Stomach (tissue), 8 donors: ENCODE measurements at regions not wholly inside any gene's neighbourhood (a gene's known extent, or its start where the extent isn't known, plus 50 kb on each side); places are given as distances from the start of the nearest gene placed in this dataset.

Source experiments
- DNase-seq, 2 donors: peaks; one replicate each; pipeline versions ENCODE4 v3.0.0 to v3.0.0-alpha.2; 2013 to 2019
- H3K27ac ChIP-seq, 5 donors: fragments of 200-600 bp in 4 of 5; sonication (generic) in 4 of 5; one replicate each; pipeline ENCODE4 v1.5.1; 2013 to 2019; ENCODE audit warnings: mild to moderate bottlenecking in 1 of 5, moderate library complexity in 1 of 5
- H3K27me3 ChIP-seq, 3 donors: fragments of 200-600 bp; sonication (generic); one replicate each; pipeline ENCODE4 v1.5.1; 2017 to 2019; ENCODE audit warnings: mixed run types in 1 of 3
- H3K36me3 ChIP-seq, 4 donors: fragments of 200-600 bp; sonication (generic); 1 replicate in 3 of 4; 2 replicates in 1 of 4; pipeline ENCODE4 v1.5.1; 2016 to 2019
- H3K4me1 ChIP-seq, 4 donors: fragments of 200-600 bp; sonication (generic); one replicate each; pipeline ENCODE4 v1.5.1; 2016 to 2019
- H3K4me3 ChIP-seq, 4 donors: fragments of 200-600 bp; sonication (generic) in 3 of 4; one replicate each; pipeline ENCODE4 v1.5.1; 2016 to 2019; ENCODE audit warnings: mild to moderate bottlenecking in 1 of 4
- H3K9me3 ChIP-seq, 4 donors: fragments of 200-600 bp; sonication (generic); one replicate each; pipeline ENCODE4 v1.5.1; 2016 to 2019
- EP300 ChIP-seq: sonication (generic); formaldehyde crosslinking; IDR thresholded peaks from one replicate; pipeline ENCODE4 v1.6.1; 2017; ENCODE audit warnings: antibody characterized with exemption
- POLR2A ChIP-seq, 4 donors: fragments of 450-650 bp; IDR thresholded peaks; one replicate each; pipeline ENCODE4 v1.6.1; 2016; ENCODE audit warnings: antibody characterized with exemption in 4 of 4, control low read depth in 2 of 4, mild to moderate bottlenecking in 1 of 4, moderate library complexity in 1 of 4
- POLR2AphosphoS5 ChIP-seq, 3 donors: sonication (generic); formaldehyde crosslinking; IDR thresholded peaks; one replicate each; pipeline ENCODE4 v1.6.1; 2016; ENCODE audit warnings: antibody characterized with exemption in 3 of 3
- WGBS, 5 donors: extraction: QIAGEN DNeasy Blood & Tissue Kit in 3 of 5; methylation state at CpG; one replicate each; pipeline versions ENCODE4 v1.1.5 to v1.1.7; 2013 to 2018; 5-methylcytosine and 5-hydroxymethylcytosine counted together
- intact Hi-C: fragments of 100-400 bp; cut with DNase I; formaldehyde crosslinking; loops from one replicate; pipeline ENCODE4 v1.15.1; 2023; ENCODE audit warnings: low total_unique reads
- TF ChIP-seq, protein P1 (sequence below), 7 experiments: fragments of 450-650 bp in 4 of 7; fragments of 200-600 bp in 3 of 7; sonication (generic) in 3 of 7; IDR thresholded peaks; one replicate each; pipeline ENCODE4 v1.5.1; 2016 to 2019; ENCODE audit warnings: antibody characterized with exemption in 7 of 7, control low read depth in 2 of 7, mild to moderate bottlenecking in 1 of 7
- donor health status: healthy with polysubstance abuse.
- donor health status: Bipolar disorder and iron deficiency.
- donor health status: healthy.

GRCh38 chr6:133644548-133644891 lies 244.4 kb upstream of the TCF21 start:
- WGBS, 5 donors, result 39 to 54% (median 47%) methylated on average over 4 of the region's 4 CpGs

GRCh38 chr6:133644892-133645619 lies 243.9 kb upstream of the TCF21 start:
- Histone ChIP-seq H3K27me3 (no peaks in the 10 kb centered on the region), H3K4me1 (peaks cover 0 to 24% (median 5%) of the 10 kb centered on the region in 4 donors), H3K4me3 (no peak overlapping the region), H3K36me3 (no peaks in the 10 kb centered on the region), H3K27ac (peak overlapping the region in 2 of 5 donors; percentile 29 to 56), H3K9me3 (no peaks in the 10 kb centered on the region)
- WGBS, 5 donors, result 24 to 40% (median 27%) methylated on average over 5 of the region's 5 CpGs
- DNase-seq, result peak in 1 of 2 donors; percentile 88
- no peak for TF ChIP-seq EP300
- TF ChIP-seq, protein P1, sequence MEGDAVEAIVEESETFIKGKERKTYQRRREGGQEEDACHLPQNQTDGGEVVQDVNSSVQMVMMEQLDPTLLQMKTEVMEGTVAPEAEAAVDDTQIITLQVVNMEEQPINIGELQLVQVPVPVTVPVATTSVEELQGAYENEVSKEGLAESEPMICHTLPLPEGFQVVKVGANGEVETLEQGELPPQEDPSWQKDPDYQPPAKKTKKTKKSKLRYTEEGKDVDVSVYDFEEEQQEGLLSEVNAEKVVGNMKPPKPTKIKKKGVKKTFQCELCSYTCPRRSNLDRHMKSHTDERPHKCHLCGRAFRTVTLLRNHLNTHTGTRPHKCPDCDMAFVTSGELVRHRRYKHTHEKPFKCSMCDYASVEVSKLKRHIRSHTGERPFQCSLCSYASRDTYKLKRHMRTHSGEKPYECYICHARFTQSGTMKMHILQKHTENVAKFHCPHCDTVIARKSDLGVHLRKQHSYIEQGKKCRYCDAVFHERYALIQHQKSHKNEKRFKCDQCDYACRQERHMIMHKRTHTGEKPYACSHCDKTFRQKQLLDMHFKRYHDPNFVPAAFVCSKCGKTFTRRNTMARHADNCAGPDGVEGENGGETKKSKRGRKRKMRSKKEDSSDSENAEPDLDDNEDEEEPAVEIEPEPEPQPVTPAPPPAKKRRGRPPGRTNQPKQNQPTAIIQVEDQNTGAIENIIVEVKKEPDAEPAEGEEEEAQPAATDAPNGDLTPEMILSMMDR (IDR thresholded peaks at IDR 0.05), result no peak
- peak in 1 of 3 donors; percentile 47 for TF ChIP-seq POLR2AphosphoS5 (IDR thresholded peaks at IDR 0.05)
- no peak for TF ChIP-seq POLR2A (IDR thresholded peaks at IDR 0.05)
- intact Hi-C loops, result no loop called here

More at GRCh38 chr6:133644548-133644891, 244.4 kb upstream of the TCF21 start:
- Histone ChIP-seq H3K9me3 (no peaks in the 10 kb centered on the region), H3K27ac (peak overlapping the region in 2 of 5 donors; percentile 7 to 29), H3K4me3 (no peak overlapping the region), H3K36me3 (no peaks in the 10 kb centered on the region), H3K27me3 (no peaks in the 10 kb centered on the region), H3K4me1 (peaks cover 0 to 24% (median 5%) of the 10 kb centered on the region in 4 donors)
- intact Hi-C loops, result no loop called here
- DNase-seq, result no peak
- TF ChIP-seq, protein P1 (IDR thresholded peaks at IDR 0.05), result no peak
- TF ChIP-seq POLR2A (IDR thresholded peaks at IDR 0.05), result no peak
- TF ChIP-seq POLR2AphosphoS5 (IDR thresholded peaks at IDR 0.05), result no peak
- TF ChIP-seq EP300, result no peak

DNA sequence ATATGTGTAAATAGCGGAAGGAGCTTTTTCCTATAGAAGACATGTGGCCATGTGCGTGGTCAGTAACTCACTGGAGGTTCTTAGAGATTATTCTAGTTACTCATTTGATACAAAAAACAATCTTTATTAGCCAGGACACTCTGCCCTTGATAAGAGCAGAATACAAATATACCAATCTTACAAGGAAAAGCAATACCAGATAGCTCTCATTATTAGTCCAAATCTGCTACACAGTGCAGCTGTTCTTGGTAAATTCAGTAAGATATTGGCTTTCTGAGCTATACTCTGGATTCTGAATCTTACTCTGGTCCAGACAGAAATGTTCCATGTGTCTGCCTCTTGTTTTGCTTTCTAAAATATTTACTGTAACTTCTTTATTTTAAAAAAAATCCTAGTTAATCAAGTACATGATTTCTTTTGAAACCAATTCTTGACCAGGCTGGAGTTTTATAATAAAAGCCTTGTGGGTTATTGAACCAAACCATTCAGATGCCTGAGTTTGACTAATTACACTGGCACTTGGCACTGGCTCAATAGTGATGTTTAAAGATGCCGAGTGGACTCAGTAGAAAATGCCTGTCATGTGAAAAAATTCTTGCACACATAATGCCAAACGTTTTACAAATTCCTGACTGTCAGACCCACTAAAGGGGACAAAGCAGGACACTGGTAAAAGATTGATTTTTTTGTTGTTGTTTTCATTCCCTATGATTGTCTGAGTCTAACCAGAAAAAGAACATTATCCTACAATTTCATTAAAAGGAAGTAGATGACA lies 242.8 kb upstream of the TCF21 start:
- Histone ChIP-seq H3K4me3 (no peak overlapping the region), H3K27ac (peak overlapping the region in 1 of 5 donors; percentile 56), H3K27me3 (no peaks in the 10 kb centered on the region), H3K4me1 (peaks cover 0 to 24% (median 5%) of the 10 kb centered on the region in 4 donors), H3K9me3 (no peaks in the 10 kb centered on the region), H3K36me3 (no peaks in the 10 kb centered on the region)
- 28 to 39% (median 32%) methylated on average over 4 of the region's 4 CpGs for WGBS, 5 donors
- peak in 1 of 2 donors; percentile 53 for DNase-seq
- intact Hi-C loops, result no loop called here
- TF ChIP-seq POLR2A (IDR thresholded peaks at IDR 0.05), result no peak
- no peak for TF ChIP-seq POLR2AphosphoS5 (IDR thresholded peaks at IDR 0.05)
- TF ChIP-seq, protein P1 (IDR thresholded peaks at IDR 0.05), result no peak

GRCh38 chr6:133648581-133648980 lies 240.3 kb upstream of the TCF21 start:
- WGBS, 5 donors, result 74 to 94% (median 90%) methylated on average over 2 of the region's 2 CpGs
- DNase-seq, result no peak
- Histone ChIP-seq H3K4me1 (peaks cover 0 to 24% (median 5%) of the 10 kb centered on the region in 4 donors), H3K9me3 (no peaks in the 10 kb centered on the region), H3K27ac (no peak overlapping the region), H3K36me3 (no peaks in the 10 kb centered on the region), H3K27me3 (no peaks in the 10 kb centered on the region), H3K4me3 (no peak overlapping the region)
- TF ChIP-seq EP300 (no peak), POLR2AphosphoS5 (IDR thresholded peaks at IDR 0.05) (no peak), POLR2A (IDR thresholded peaks at IDR 0.05) (no peak)
- TF ChIP-seq, protein P1 (IDR thresholded peaks at IDR 0.05), result no peak
- intact Hi-C loops, result no loop called here
